Nephron (organoid): ENCODE measurements at regions not wholly inside any gene's neighbourhood (a gene's known extent, or its start where the extent isn't known, plus 50 kb on each side); places are given as distances from the start of the nearest gene placed in this dataset.

ENCODE experiments used
- H3K27ac Mint-ChIP-seq, 3 experiments: 2 replicates each; pipeline ENCODE4 v1.8.0; 2020; ENCODE audit warnings: mixed read lengths in 3 of 3, mild to moderate bottlenecking in 2 of 3, moderate library complexity in 1 of 3
- H3K27me3 Mint-ChIP-seq: 2 replicates; pipeline ENCODE4 v1.8.0; 2021; ENCODE audit warnings: low read depth, mild to moderate bottlenecking, moderate library complexity, mixed read lengths
- H3K36me3 Mint-ChIP-seq: 2 replicates; pipeline ENCODE4 v1.8.0; 2020; ENCODE audit warnings: low read depth, mixed read lengths
- H3K4me1 Mint-ChIP-seq: 2 replicates; pipeline ENCODE4 v1.8.0; 2020; ENCODE audit warnings: mixed read lengths
- H3K4me3 Mint-ChIP-seq, 3 experiments: 2 replicates each; pipeline ENCODE4 v1.8.0; 2020; ENCODE audit warnings: mild to moderate bottlenecking in 3 of 3, mixed read lengths in 3 of 3, moderate library complexity in 2 of 3
- H3K9me3 Mint-ChIP-seq: 2 replicates; pipeline ENCODE4 v1.8.0; 2020; ENCODE audit warnings: mixed read lengths
- CTCF ChIP-seq, 3 experiments: fragments of 200-600 bp; sonication (generic); IDR thresholded peaks; one replicate each; pipeline ENCODE4 v1.5.0; 2021; ENCODE audit warnings: antibody characterized with exemption in 3 of 3; ENCODE audit not compliant: unreplicated experiment in 3 of 3

DNA sequence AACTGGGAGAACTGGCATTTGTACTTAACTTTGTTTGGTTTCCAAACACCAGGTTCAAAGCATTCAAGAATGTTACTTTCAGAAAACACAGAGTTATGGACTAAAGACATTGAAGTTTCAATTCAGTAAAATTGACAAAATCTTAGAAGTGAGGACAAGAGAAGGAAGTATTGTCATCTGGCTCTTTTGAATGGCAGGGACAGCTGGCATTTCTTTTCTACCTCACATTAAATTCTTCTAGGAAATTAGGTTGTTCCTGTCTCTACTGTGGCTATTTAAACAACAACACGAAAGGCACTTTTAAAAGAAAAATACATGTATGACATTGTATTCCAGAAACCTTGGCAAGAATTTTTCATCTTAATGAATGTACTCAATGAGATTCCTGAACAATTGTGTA, 600.0 kb upstream of the CA10 start:
- Mint-ChIP-seq H3K4me3 (no peak overlapping the region), H3K9me3 (peaks cover 9% of the 10 kb centered on the region), H3K4me1 (peaks cover 44% of the 10 kb centered on the region), H3K27ac (peak overlapping the region; percentile 58 to 77 (median 71)), H3K27me3 (peaks cover 3% of the 10 kb centered on the region), H3K36me3 (no peaks in the 10 kb centered on the region)
- no peak for TF ChIP-seq CTCF (IDR thresholded peaks at IDR 0.05; ENCODE audit: unreplicated experiment in 3 of 3)

- H3K36me3 Mint-ChIP-seq: no peaks in the 10 kb centered on the region
- H3K9me3 Mint-ChIP-seq: peaks cover 9% of the 10 kb centered on the region
- no peak for TF ChIP-seq CTCF (IDR thresholded peaks at IDR 0.05; ENCODE audit: unreplicated experiment in 3 of 3)
- peak overlapping the region in 2 of 3 experiments; percentile 54 to 64 for H3K27ac Mint-ChIP-seq
- H3K27me3 Mint-ChIP-seq: no peaks in the 10 kb centered on the region
- no peak overlapping the region for H3K4me3 Mint-ChIP-seq
- H3K4me1 Mint-ChIP-seq: peaks cover 55% of the 10 kb centered on the region
Observed at GRCh38 chr17:52756746-52757145, 598.2 kb upstream of the CA10 start.

DNA sequence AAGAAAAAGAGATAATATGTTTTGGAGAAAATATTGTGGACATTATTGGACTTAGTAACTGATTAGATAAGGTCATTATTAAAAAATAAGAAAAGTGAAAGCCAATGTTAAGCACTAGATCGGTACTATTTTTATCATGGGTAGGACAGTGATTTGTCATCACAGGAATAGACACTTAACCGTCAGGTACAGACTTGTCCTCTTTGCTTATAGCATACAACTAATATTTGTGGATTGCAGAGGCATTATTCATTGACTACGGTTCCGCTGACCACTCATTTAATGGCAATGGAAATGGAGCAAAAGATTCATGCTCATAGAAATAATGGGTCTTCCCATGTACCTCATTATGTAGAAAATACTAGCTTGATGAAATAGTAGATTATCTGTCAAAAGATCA, 596.3 kb upstream of the CA10 start:
- Mint-ChIP-seq H3K9me3 (peaks cover 9% of the 10 kb centered on the region), H3K27ac (no peak overlapping the region)

GRCh38 chr17:52751051-52751450, 592.5 kb upstream of the CA10 start:
- Mint-ChIP-seq H3K4me3 (no peak overlapping the region), H3K9me3 (no peaks in the 10 kb centered on the region), H3K27me3 (no peaks in the 10 kb centered on the region), H3K36me3 (no peaks in the 10 kb centered on the region), H3K4me1 (peaks cover 24% of the 10 kb centered on the region), H3K27ac (no peak overlapping the region)
- no peak for TF ChIP-seq CTCF (IDR thresholded peaks at IDR 0.05; ENCODE audit: unreplicated experiment in 3 of 3)

More for the DNA sequence above, 596.3 kb upstream of the CA10 start:
- peaks cover 58% of the 10 kb centered on the region for H3K4me1 Mint-ChIP-seq
- TF ChIP-seq CTCF (IDR thresholded peaks at IDR 0.05; ENCODE audit: unreplicated experiment in 3 of 3): no peak
- H3K27me3 Mint-ChIP-seq: no peaks in the 10 kb centered on the region
- H3K36me3 Mint-ChIP-seq: no peaks in the 10 kb centered on the region
- no peak overlapping the region for H3K4me3 Mint-ChIP-seq

- Mint-ChIP-seq H3K36me3 (no peaks in the 10 kb centered on the region), H3K27ac (no peak overlapping the region), H3K9me3 (no peaks in the 10 kb centered on the region), H3K27me3 (peaks cover 3% of the 10 kb centered on the region), H3K4me1 (peaks cover 7% of the 10 kb centered on the region), H3K4me3 (no peak overlapping the region)
- TF ChIP-seq CTCF (IDR thresholded peaks at IDR 0.05; ENCODE audit: unreplicated experiment in 3 of 3): no peak
Observed at GRCh38 chr17:52744179-52744578, 585.7 kb upstream of the CA10 start.

- Mint-ChIP-seq H3K27ac (peak overlapping the region in 1 of 3 experiments; percentile 54), H3K36me3 (no peaks in the 10 kb centered on the region), H3K4me1 (peaks cover 16% of the 10 kb centered on the region), H3K4me3 (no peak overlapping the region), H3K27me3 (peaks cover 3% of the 10 kb centered on the region), H3K9me3 (no peaks in the 10 kb centered on the region)
- no peak for TF ChIP-seq CTCF (IDR thresholded peaks at IDR 0.05; ENCODE audit: unreplicated experiment in 3 of 3)
Observed at GRCh38 chr17:52740006-52740405, 581.5 kb upstream of the CA10 start.
